ENCODE measurements at regions not wholly inside any gene's neighbourhood (a gene's known extent, or its start where the extent isn't known, plus 50 kb on each side); places are given as distances from the start of the nearest gene placed in this dataset.

- no peak for TF ChIP-seq PATZ1 (CRISPR knock-in tag; IDR thresholded peaks at IDR 0.05; ENCODE audit: borderline replicate concordance)
- TF ChIP-seq ZFP3 (CRISPR knock-in tag; IDR thresholded peaks at IDR 0.05) = no peak
- no peak for TF ChIP-seq RARB (CRISPR knock-in tag; IDR thresholded peaks at IDR 0.05)
- TF ChIP-seq CSDC2 (CRISPR knock-in tag; IDR thresholded peaks at IDR 0.05) = no peak
- TF ChIP-seq ARNTL (CRISPR knock-in tag; IDR thresholded peaks at IDR 0.05; ENCODE audit: borderline replicate concordance, low read depth) = no peak
- TF ChIP-seq TOX (CRISPR knock-in tag; IDR thresholded peaks at IDR 0.05; ENCODE audit: borderline replicate concordance) = no peak
- TF ChIP-seq ISL1 (CRISPR knock-in tag; IDR thresholded peaks at IDR 0.05) = no peak
- no peak for TF ChIP-seq ESRRG (CRISPR knock-in tag; IDR thresholded peaks at IDR 0.05)
- TF ChIP-seq ZFP30 (CRISPR knock-in tag; IDR thresholded peaks at IDR 0.05) = no peak
- no peak for TF ChIP-seq ZNF565 (CRISPR knock-in tag; conservative IDR thresholded peaks at IDR 0.05; ENCODE audit: low read depth)
- no peak for TF ChIP-seq TSHZ2 (CRISPR knock-in tag; IDR thresholded peaks at IDR 0.05)
- no peak for TF ChIP-seq CSRNP3 (CRISPR knock-in tag; IDR thresholded peaks at IDR 0.05)
- TF ChIP-seq POU6F1 (CRISPR knock-in tag; IDR thresholded peaks at IDR 0.05; ENCODE audit: borderline replicate concordance, low read depth) = no peak
These were observed 84.7 kb downstream of the FAM161A start for GRCh38 chr2:61769093-61769675.

Data from SK-N-SH treated with all-trans-retinoic acid at 6 μM for 48 hours (cell line).